ENCODE measurements at regions not wholly inside any gene's neighbourhood (a gene's known extent, or its start where the extent isn't known, plus 50 kb on each side); places are given as distances from the start of the nearest gene placed in this dataset.

DNA sequence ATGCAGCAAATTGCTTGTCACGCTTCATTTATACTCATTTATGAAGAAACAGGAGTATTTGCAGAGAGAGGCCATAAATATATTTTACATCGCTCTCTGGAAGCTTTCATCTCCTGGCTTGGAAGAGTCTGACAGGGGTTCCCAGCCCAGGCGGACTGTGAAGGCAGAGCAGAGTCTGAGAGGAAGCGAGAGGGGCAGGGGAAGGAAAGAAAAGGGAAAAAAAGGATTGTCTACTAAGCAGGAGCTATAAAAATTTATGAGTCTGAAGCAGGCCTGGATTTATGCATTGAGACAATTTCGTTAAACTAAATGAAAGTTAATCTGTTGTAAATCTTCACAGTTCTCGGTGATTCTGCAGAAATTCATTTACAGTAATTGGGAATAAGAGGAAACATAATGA lies 143.9 kb upstream of the GYPC start:
- H3K4me3 ChIP-seq = no peak overlapping the region
- no peaks in the 10 kb centered on the region for H3K36me3 ChIP-seq
- intact Hi-C loops (cut with DNase I) = no loop called here
- no peaks in the 10 kb centered on the region for H3K4me1 ChIP-seq
- DNase-seq (ENCODE audit: extremely low spot score in 2 of 2) = peak in 1 of 2 donors; percentile 32
- TF ChIP-seq POLR2AphosphoS5 (IDR thresholded peaks at IDR 0.05; ENCODE audit: insufficient read depth in 1 of 2, low read depth in 1 of 2) (no peak), CTCF (IDR thresholded peaks at IDR 0.05) (no peak), POLR2A (IDR thresholded peaks at IDR 0.05) (no peak)
- H3K27me3 ChIP-seq = no peaks in the 10 kb centered on the region
- no peaks in the 10 kb centered on the region for H3K9me3 ChIP-seq
- H3K27ac ChIP-seq = no peak overlapping the region

- Histone ChIP-seq H3K27me3 (no peaks in the 10 kb centered on the region), H3K9me3 (no peaks in the 10 kb centered on the region), H3K4me3 (no peak overlapping the region), H3K36me3 (no peaks in the 10 kb centered on the region), H3K4me1 (no peaks in the 10 kb centered on the region), H3K27ac (no peak overlapping the region)
- peak in 1 of 2 donors; percentile 16 for DNase-seq (ENCODE audit: extremely low spot score in 2 of 2)
- TF ChIP-seq POLR2AphosphoS5 (IDR thresholded peaks at IDR 0.05; ENCODE audit: insufficient read depth in 1 of 2, low read depth in 1 of 2) (no peak), CTCF (IDR thresholded peaks at IDR 0.05) (no peak), POLR2A (IDR thresholded peaks at IDR 0.05) (no peak)
- intact Hi-C loops (cut with DNase I) = no loop called here
Observed at GRCh38 chr2:126513033-126513432, 142.9 kb upstream of the GYPC start.

- TF ChIP-seq POLR2A (IDR thresholded peaks at IDR 0.05) (no peak), CTCF (IDR thresholded peaks at IDR 0.05) (no peak), POLR2AphosphoS5 (IDR thresholded peaks at IDR 0.05; ENCODE audit: insufficient read depth in 1 of 2, low read depth in 1 of 2) (no peak)
- DNase-seq (ENCODE audit: extremely low spot score in 2 of 2) = no peak
- Histone ChIP-seq H3K9me3 (no peaks in the 10 kb centered on the region), H3K4me1 (no peaks in the 10 kb centered on the region), H3K36me3 (no peaks in the 10 kb centered on the region), H3K4me3 (no peak overlapping the region), H3K27ac (no peak overlapping the region), H3K27me3 (no peaks in the 10 kb centered on the region)
- intact Hi-C loops (cut with DNase I) = no loop called here
Observed at GRCh38 chr2:126515471-126515870, 140.5 kb upstream of the GYPC start.

GRCh38 chr2:126518196-126518595 lies 137.8 kb upstream of the GYPC start:
- no peak for DNase-seq (ENCODE audit: extremely low spot score in 2 of 2)
- TF ChIP-seq POLR2AphosphoS5 (IDR thresholded peaks at IDR 0.05; ENCODE audit: insufficient read depth in 1 of 2, low read depth in 1 of 2) (no peak), CTCF (IDR thresholded peaks at IDR 0.05) (no peak), POLR2A (IDR thresholded peaks at IDR 0.05) (no peak)
- H3K27ac ChIP-seq = no peak overlapping the region
- no peaks in the 10 kb centered on the region for H3K27me3 ChIP-seq
- H3K4me1 ChIP-seq = no peaks in the 10 kb centered on the region
- H3K36me3 ChIP-seq = no peaks in the 10 kb centered on the region
- no peak overlapping the region for H3K4me3 ChIP-seq
- intact Hi-C loops (cut with DNase I) = no loop called here
- no peaks in the 10 kb centered on the region for H3K9me3 ChIP-seq

DNA sequence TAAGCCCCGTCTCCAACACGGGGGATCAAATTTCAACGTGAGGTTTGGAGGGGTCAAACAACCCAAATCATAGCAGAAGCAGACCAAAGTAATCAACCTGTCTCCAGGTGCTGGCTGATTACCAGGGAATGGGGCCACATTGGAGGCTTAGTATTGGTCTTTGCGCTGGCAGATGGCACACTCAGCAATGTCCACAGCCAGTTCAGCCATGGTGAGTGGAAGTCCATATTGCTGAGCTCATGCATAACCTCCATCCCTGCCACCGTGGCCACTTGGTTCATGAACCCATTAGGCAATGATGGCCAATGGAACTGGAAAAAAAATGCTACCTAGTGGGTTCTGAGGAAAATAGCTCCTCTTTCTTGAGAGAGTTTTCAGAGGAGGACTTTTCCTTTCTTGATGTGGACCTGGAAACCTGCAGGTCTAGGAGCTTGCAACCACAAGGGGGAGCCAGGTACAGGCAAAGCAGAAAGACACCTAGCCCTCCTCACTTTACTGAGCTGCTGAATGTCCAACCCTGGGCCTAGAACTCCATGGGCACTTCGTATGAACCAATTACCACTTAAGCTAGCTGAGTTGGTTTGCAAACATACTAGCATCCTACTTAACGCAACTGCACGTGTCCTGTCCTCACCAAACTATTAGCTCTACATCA lies 128.0 kb upstream of the GYPC start:
- Histone ChIP-seq H3K36me3 (no peaks in the 10 kb centered on the region), H3K27me3 (no peaks in the 10 kb centered on the region), H3K4me1 (no peaks in the 10 kb centered on the region), H3K4me3 (no peak overlapping the region), H3K27ac (no peak overlapping the region), H3K9me3 (no peaks in the 10 kb centered on the region)
- DNase-seq (ENCODE audit: extremely low spot score in 2 of 2) = peak in 1 of 2 donors; percentile 81
- TF ChIP-seq POLR2AphosphoS5 (IDR thresholded peaks at IDR 0.05; ENCODE audit: insufficient read depth in 1 of 2, low read depth in 1 of 2) = no peak
- TF ChIP-seq POLR2A (IDR thresholded peaks at IDR 0.05) = no peak
- peak in 1 of 3 experiments; percentile 50 for TF ChIP-seq CTCF (IDR thresholded peaks at IDR 0.05)
- intact Hi-C loops (cut with DNase I) = loop anchor here (5.0 kb wide), 1 partner anchor 249 kb away; no protein-coding TSS in a partner anchor
